Superior temporal gyrus (tissue), 1 donor: ENCODE measurements at regions not wholly inside any gene's neighbourhood (a gene's known extent, or its start where the extent isn't known, plus 50 kb on each side); places are given as distances from the start of the nearest gene placed in this dataset.

Experiments used
- DNase-seq: peaks from one replicate; pipeline ENCODE4 v3.0.0-alpha.2; 2016; ENCODE audit errors: extremely low spot score

DNA sequence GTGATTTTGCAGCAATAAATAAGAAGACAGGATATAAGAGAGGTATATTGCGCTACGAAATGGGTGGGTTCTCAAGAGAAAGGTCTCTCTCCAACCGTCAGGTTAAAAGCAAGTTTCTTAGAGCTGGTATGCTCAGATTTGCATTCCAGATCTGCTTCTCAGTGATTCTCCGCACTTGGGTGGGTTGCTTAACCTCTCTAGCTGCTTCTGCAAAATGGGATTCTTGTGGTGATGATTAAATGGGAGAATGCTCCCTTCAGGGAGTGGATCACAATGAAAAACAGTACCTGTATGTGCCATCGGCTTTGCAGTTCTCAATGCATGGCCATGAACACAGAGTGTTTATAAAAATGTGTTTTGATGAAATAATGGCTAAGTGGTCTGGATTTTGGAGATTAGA, 477.7 kb downstream of the TNS1 start:
- DNase-seq = no peak

DNA sequence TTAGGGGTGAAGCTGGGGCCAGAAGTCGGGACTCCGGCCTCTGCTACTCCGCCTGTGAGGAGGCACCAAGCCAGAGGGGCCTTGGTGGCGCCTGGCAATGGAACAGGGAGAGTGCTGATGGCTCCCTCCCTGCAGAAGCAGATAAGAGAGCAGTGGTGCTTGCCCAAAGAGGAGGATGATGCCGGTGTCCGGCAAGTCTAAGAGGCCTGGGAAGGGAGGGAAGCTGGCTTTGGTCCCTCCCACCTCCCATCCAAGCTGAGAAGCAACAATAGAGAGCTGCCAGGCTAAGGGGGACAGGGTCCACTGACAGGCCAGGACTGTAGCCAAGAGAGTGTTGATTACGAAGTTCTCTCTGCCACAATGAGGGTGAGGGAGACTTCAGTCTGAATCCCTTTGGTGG, 479.5 kb downstream of the TNS1 start:
- no peak for DNase-seq

DNA sequence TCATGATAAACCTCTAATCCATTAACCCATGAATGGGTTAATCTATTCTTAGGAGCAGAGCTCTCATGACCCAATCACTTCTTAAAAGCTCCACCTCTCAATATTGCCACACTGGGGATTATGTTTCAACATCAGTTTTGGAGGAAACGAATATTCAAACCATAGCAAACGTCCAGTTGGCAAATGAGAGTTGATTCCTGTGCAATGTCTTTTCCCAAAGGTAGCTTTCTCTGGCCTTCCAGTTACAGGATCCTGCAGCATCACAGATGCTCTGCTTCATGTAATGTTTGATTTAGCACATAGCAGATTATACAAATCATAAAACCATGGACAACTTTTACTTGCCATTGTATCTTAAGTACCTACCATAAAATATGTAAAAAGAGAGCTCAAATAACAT, 481.0 kb downstream of the TNS1 start:
- DNase-seq = no peak

GRCh38 chr2:217520356-217521010, 482.3 kb downstream of the TNS1 start:
- DNase-seq = no peak

DNA sequence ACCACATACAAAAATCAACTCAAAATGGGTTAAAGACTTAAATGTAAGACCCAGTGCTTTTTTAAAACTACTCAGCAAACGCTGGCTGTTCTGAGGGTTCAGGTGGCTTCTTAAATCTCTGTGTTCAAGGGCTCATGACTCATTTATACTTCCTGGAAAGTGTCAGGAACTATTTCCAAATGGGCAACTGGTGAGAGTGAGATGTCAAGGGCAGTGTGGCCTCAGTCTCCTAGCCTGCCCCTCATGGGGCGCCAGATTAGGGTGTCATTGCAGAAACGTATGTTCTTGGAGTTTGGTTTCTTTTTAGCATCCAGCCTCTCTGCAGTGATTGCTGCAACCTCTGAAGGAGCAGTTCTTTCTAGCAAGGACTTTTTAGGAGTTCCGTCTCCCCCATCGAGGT, 485.4 kb downstream of the TNS1 start:
- no peak for DNase-seq

GRCh38 chr2:217515615-217516309, 487.0 kb downstream of the TNS1 start:
- DNase-seq = no peak

DNA sequence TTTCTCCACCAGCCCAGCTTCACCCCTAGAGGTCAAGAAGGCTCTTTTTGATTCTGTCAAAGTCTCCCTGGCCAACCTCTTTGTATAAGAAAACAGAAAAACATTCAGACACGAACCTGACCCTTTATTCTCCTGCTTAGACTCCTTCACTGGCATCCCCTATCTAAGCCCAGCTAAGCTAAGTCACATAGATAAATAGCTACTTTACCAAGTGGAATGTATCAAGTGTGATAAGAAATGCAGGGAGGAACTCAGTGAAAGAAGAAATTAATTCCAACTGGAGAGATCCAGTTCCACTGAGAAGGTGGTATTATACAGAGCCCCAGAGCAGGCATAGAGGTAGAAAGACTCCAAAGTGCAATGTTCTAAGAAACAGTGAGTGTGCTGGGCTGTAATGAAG, 489.5 kb downstream of the TNS1 start:
- DNase-seq = no peak

- DNase-seq = no peak
Observed at GRCh38 chr2:217512728-217513127, 490.1 kb downstream of the TNS1 start.

DNA sequence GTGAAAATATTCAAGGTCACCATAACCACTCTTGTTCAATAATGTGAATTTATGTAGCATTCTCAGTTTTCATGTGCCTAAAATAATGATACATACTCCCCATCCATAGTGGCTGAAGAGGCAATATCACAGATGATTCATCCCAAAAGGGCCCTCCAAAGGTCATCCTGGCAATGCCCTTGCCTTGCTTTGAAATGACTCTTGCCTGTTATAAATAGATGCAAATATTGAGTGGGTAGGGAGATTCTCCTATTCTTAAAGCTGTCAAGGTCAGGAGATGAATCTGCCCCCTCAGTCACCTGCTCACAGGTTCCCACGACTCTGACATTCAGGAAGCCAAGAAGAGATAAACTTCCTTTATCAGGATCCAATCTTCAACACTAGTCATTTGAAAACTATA, 490.5 kb downstream of the TNS1 start:
- DNase-seq = no peak

DNA sequence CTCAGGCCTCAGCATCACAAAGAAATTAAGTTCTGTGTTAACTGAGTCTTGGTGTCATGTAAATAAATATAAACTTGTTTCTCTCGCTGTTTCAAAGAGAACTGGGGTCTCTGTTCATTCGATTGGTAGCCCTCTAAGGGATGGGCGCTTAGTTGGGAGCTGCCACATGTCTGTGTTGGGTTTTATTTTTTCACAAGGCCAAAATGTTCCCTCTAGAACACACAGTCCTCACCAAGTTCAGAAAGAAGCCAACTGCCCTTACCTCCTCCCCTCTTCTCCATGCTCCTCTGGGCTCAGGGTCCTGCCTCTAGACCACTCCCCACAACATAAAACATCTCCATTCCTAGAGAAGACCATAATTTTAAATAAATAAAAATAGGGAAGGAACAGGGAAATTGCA, 490.9 kb downstream of the TNS1 start:
- no peak for DNase-seq

- DNase-seq = peak; percentile 91
Observed at GRCh38 chr2:217510771-217511291, 492.0 kb downstream of the TNS1 start.

- DNase-seq = no peak
Observed at GRCh38 chr2:217505303-217505702, 497.5 kb downstream of the TNS1 start.

DNA sequence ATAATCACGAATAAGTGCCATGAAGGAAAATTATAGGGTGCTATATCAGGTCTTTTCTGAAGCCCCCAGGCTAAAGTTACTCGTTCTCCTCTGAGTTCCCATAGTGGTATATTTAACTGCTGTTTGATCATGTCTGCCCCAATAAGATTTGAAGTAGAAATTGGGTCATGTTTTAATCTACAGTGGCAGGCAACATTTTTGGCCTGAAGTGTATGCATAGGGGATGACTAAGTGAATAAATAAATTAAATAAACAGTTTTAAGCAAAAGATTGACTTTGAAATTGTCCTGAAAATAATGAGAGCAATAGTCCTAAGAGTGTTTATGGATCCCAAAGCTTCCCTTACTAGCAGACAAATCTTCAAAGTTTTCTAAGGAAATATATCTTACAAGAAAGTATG, 500.9 kb downstream of the TNS1 start:
- no peak for DNase-seq

GRCh38 chr2:217497843-217498377, 504.9 kb downstream of the TNS1 start:
- no peak for DNase-seq

DNA sequence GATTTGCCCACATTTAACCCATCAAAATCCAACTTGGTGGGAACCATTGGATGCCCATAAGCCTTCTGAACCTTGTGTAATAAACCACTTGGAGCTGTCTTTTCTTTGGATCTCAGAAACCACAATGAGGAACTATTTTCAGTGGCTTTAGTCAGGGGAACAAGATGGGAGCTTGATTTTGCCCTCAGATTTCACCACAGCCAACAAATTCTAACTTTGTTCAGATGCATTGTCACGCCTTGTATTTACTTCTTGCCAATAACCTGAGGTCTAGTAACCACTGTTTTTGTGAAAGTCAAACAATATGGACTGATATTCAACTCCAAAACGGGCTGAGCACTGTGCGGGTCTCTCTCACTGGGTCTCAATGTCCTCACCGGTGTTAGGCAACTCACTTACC, 508.2 kb downstream of the TNS1 start:
- DNase-seq = no peak

DNA sequence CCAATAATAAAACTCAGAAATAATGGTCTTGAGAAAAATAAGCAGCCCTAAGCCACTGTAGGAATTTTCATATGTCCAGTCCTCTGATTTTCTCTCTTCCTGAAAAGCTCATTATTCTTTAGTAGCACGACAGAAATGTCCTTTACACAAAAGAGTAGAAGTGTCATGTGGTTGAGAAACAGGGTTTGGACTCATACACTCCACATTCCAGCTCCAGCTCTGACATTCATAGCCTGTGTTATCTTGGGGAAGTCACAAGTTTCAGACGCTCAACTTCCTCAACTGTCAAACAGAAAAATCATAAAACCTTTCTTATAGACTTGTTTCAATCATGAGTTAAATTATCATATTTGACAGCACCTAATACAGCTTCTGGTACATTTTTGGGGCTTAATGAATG, 511.5 kb downstream of the TNS1 start:
- DNase-seq = no peak

GRCh38 chr2:217489145-217489960, 513.4 kb downstream of the TNS1 start:
- no peak for DNase-seq

- DNase-seq = no peak
Observed at GRCh38 chr2:217484046-217484445, 518.7 kb downstream of the TNS1 start.

- no peak for DNase-seq
Observed at GRCh38 chr2:217482056-217482710, 520.6 kb downstream of the TNS1 start.

- DNase-seq = no peak
Observed at GRCh38 chr2:217481577-217481976, 521.2 kb downstream of the TNS1 start.

DNA sequence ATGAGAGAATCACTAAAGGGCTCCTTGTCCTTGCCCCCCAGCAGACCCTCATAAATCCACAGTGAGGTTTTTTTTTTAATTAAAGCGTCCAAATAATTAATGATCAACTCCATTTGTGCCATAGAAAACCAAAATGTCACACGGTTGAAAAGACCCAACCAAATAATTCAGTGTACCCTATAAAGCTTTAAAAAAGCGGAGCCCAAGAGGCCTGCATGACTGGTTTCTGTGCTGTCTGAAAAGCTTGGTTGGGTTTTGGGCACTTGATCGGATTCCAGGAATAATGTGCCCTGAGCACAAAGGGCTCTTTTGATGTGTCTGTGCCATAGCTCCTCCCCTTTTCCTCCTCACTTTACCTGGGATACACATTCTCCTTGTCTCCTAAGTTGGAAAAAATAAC, 523.2 kb downstream of the TNS1 start:
- no peak for DNase-seq
